Limb (tissue), 2 donors: ENCODE measurements at regions not wholly inside any gene's neighbourhood (a gene's known extent, or its start where the extent isn't known, plus 50 kb on each side); places are given as distances from the start of the nearest gene placed in this dataset.
A peak's percentile ranks its signal among the peaks of the same experiment; 100 is the strongest.
"Not testable (repeated sequence)": the region's sequence is repeated elsewhere in the genome, so short reads cannot be mapped to it uniquely, and the experiment has no call there.

Experiments used
- DNase-seq, 2 donors: peaks; one replicate each; pipeline ENCODE4 v3.0.0-alpha.2; 2016; ENCODE audit errors: extremely low spot score in 2 of 2

DNA sequence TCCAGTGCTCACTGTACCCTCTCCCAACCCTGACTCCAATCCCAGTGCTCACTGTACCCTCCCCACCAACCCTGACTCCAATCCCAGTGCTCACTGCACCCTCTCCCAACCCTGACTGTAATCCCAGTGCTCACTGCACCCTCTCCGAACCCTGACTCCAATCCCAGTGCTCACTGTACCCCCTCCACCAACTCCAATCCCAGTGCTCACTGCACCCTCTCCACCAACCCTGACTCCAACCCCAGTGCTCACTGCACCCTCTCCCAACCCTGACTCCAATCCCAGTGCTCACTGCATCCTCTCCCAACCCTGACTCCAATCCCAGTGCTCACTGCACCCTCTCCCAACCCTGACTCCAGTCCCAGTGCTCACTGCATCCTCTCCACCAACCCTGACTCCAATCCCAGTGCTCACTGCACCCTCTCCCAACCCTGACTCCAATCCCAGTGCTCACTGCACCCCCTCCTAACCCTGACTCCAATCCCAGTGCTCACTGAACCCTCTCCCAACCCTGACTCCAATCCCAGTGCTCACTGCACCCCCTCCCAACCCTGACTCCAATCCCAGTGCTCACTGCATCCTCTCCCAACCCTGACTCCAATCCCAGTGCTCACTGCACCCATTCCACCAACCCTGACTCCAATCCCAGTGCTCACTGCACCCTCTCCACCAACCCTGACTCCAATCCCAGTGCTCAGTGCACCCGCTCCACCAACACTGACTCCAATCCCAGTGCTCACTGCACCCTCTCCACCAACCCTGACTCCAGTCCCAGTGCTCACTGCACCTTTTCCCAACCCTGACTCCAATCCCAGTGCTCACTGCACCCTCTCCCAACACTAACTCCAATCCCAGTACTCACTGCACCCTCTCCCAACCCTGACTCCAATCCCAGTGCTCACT, 136.3 kb upstream of the ZNF618 start:
- not testable (repeated sequence) for DNase-seq

DNA sequence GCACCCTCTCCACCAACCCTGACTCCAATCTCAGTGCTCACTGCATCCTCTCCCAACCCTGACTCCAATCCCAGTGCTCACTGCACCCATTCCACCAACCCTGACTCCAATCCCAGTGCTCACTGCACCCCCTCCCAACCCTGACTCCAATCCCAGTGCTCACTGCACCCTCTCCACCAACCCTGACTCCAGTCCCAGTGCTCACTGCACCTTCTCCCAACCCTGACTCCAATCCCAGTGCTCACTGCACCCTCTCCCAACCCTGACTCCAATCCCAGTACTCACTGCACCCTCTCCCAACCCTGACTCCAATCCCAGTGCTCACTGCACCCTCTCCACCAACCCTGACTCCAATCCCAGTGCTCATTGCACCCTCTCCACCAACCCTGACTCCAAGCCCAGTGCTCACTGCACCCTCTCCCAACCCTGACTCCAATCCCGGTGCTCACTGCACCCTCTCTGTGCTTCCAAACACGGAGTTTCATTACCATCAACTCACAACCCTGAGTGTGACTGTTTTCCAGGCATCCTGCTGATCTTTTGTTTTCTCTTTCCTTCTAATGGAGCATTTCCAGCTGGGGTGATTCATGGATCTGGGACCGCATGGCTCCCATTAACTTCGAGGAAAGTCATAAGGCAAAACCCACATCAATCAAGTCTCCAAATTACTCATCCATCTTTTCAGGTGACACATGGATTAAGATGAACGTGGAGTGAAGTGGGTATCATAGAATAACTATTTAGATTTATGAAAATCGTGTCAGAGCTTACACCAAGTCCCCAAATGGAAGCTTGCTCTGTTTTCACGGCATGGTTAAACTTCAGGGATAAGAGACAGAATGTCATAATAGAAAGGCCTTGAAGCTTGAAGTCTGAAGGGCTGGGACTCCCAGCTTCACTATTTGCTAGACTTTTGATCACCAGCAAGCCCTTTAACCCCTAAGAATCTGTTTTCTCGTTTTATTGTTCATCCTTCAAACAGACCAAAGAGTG, 135.3 kb upstream of the ZNF618 start:
- DNase-seq, result peak; percentile 4 to 43

DNA sequence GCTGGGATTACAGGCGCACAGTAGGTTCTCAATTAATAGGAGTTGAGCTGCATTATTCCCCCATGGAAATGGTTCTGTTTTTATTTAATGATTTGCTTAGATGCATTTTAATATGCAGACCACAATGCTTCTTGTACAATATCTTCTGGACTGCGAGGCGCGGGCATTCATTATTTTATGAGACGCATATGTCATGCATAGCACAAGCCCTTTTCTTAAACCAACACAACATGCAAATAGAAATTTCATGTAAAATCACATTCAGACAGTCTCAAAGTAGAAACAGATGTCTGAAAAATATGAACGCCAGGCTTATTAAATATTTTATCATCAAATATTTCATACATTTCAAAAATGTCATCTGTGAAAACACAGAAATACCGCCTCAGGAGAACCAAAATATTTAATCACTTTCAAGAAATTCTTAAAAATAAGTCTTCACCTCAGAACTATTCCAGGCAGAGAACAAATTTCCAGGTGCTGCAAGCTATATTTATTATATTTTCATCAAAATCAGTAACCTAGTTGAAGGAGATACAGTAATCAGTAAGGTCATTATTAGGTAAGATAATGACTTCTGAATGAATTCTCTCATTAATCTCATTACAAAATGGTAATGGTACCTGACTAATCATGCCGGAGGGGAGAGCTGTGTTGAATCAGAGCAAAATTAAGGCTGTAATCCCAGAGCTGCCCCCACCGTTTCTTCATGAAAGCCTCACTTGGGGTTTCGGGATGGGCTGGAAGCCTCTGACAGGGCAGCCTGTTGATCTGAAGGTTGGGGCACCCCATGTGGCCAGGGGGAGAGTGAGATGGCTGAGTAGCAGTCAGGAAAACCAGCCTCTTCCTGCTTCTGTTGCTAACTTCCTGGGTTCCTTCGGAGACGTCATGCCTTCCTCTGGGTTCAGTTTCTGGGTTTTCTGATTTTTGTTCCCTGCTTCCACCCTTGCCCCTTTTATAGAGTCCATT, 133.9 kb upstream of the ZNF618 start:
- DNase-seq, result peak in 1 of 2 donors; percentile 17

DNA sequence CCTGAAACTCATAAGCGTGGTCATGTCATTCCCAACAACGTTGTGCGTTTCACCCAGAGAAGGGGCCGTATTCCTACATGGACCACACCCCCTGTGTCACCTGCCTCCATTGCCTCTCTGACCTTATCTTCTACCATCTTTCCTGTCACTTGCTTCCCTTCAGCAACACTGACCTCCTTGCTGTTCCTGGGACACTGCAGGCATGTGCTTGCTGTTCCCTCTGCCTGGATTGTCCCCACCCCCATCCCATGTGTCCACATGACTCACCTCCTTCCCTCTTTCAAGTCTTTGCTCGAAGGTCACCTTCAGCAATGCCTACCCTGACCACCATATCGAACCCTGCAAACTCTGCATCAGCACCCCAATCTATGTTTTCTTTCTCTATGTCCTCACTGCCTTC, 133.2 kb upstream of the ZNF618 start:
- DNase-seq, result no peak

GRCh38 chr9:113746486-113746885, 129.6 kb upstream of the ZNF618 start:
- no peak for DNase-seq

DNA sequence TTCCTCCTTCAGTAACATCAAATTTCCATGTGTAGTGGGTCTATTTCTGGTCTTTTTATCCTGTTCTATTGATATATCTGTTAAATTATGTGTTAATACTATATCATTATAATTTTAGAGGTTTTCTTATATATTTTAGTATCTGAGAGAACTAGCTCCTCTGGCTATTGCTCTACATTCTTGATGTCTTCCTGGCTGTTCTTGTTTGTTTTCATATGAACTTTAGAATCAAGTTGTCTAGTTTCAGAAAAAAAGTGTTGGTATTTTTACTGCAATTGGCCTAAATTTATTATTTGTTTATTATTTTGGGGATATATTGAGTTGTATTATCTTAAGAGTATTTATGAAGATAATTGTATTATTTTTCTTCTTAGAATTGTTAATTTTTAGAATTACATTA, 128.0 kb upstream of the ZNF618 start:
- DNase-seq, result no peak

DNA sequence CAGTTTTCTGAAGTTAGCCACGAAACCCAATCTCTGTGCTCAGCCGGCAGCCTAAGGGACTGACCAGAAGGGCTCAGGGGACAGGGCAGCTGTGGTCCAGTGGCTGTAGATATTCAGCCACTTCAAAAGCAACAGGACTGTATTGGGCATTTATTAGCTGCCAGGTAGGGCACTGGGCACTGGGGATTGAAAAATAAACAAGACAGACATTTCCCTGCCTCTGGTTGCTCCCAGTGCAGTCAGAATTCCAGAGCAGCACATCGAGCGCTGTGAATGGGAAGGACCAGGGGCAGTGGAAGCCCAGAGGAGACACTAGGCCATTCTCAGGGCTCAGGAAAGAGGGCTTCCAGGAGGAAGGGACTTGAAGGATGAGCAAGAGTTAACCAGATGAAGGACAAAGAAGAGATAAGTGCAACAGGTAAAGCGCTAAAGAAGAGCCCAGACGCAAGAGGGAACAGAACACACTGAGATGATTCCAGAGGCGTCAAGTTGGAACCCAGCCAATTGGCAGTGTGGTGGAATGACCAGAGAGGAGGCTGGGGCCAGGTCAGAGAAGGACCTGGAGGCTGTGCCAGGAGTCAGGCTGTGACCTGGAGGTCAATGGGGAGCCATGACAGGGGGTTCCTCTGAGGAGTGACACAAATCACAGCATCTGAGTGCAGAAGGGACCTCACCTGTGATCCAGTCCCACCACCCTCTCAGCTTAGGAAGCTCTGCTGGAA, 122.5 kb upstream of the ZNF618 start:
- no peak for DNase-seq

DNA sequence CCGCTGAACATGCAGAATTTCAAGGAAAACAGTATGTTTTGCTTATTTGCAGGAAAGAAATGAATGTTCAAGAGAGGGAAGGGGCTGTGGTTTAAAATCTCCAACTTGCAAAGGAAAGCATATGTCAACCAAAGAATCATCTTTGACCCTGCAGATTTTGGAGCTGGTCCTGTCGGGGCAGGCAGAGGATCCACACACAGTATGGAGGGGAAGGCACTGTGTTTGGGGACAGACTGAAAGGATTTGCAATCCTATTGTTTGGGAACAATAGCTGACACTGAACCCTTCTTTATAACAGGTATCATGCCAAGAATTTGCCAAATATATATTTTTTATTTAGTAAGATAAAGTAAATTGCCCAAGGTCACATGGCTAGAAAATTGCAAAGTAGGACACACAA, 121.4 kb upstream of the ZNF618 start:
- no peak for DNase-seq

DNA sequence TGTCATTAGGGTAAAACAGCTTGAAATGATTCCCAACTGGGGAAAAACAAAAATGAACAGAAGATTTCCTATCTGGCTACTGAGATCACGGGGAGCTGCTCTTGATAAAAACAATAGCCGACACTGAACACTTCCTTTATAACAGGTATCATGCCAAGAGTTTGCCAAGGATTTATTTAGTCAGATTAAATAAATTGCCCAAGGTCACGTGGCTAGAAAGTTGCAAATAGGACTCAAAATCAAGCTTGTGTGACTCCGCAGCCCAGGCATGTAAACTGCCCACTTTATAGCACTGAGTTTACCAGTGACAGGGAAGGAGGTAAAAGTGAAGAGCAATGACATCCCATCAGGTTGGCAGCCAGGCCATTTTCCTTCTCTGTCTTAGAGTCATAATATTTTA, 120.7 kb upstream of the ZNF618 start:
- DNase-seq, result no peak

- no peak for DNase-seq
Measured at GRCh38 chr9:113756476-113757192, 119.5 kb upstream of the ZNF618 start.

DNA sequence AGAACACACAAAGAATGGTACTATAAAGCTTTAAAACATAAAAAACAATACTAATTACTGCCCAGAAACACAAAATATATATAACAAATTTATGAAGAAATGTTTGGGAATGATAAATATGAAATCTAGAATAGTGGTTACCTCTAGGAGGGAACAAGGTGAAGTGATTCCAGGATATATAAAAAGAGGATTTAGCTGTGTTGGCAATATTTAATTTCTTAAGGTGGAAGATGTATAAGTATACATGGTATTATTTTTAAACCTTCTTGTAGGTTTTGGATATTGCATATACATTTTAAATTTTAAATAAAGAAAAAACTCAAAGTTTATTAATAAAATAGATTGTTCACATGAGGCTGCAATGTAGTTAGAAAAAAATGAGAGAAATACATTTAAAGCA, 112.7 kb upstream of the ZNF618 start:
- DNase-seq, result no peak

- no peak for DNase-seq
Measured at GRCh38 chr9:113764572-113764971, 111.5 kb upstream of the ZNF618 start.

DNA sequence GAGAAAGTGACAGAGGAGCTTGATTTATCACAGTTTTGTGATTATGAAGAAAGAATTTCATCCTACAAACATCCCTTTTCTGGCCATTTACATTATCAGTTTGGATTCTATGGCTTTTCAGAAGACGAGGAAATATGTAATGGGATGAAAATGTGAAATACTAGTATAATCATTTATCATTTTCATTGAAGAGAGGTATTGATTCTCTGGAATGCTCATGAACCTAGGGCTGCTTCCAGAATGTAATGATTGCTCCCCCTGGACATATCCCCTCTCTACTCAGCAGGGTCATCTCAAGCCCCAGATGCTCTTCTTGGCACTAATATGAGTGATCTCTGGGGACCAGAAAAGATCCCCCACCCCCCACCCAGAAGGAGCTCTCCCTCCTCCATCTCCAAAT, 106.7 kb upstream of the ZNF618 start:
- no peak for DNase-seq

DNA sequence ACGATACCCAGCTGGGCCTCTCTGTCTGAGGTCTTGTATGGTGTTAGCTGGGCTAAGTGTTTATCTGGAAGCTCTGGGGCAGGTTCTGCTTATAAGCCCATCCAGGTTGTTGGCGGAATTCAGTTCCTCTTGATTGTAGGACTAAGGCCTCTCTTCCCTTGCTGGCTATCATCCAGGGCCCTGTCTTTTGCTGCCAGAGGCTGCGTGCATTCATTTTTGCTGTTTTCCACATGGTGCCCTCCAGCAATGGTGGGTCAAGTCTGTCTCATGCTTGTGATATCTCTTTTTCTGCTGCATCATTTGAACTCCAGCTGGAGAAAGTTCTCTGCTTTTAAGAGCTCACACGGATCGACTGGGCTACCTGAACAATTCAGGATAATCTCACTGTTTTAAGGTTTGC, 105.7 kb upstream of the ZNF618 start:
- no peak for DNase-seq

- no peak for DNase-seq
Measured at GRCh38 chr9:113771199-113771598, 104.9 kb upstream of the ZNF618 start.

- peak in 1 of 2 donors; percentile 75 for DNase-seq
Measured at GRCh38 chr9:113772121-113772810, 103.8 kb upstream of the ZNF618 start.

DNA sequence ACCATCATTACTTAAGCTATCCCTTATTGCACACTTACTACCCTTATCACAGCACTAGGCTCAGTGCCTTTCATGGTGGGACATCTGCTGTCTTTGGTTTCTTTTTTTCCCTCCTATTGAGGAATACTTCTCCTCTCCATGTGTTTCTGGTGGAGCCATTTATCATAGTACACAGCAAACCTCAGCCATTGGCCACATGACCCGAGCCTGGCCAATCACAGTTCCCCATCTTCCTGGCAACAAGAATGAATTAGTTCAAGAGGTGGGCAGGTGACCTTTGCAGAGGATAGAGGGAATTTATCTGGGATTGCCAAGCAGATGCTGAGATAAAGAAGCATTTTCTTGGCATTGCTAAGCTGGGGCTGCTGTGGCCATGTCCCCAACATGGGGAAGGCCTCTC, 101.1 kb upstream of the ZNF618 start:
- DNase-seq, result no peak

DNA sequence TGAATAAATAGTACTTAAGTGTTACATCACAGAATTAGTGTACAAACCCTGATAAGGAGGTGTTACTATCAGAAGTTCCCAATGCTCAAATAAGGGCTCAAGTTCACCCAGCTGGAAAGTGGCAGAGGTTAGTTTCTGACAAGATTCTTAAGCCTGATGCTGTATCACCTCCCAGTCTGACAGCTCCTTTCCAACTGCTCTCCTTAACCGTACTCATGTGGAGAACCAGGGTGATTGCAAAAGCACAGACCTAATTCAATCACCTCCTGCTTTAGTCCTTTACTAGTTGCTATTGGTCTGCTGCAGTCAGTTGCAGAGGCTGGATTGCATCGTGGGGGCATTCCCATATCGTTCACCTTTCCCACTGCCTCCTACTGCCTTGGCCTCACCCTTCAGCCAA, 100.4 kb upstream of the ZNF618 start:
- no peak for DNase-seq

DNA sequence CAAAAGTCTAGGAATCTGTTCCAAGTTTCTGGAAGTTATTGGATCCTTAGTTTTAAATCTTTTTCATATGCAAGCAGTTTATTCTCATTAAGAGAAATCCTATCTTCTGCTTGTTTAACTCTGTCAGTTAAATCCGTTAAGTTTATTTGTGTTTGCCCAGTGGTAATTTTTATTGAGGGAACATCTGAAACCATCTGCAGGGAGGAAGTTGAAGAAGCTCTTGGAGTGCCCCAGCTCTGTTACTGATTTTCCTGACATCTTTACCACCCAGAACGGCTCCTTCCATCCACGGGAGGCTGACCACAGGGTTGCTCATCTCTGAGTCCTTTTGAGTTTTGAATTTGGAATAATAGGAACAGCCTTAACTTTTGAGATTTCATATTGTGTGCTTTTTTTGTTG, 99.9 kb upstream of the ZNF618 start:
- peak in 1 of 2 donors; percentile 17 for DNase-seq
